AG08395 (cell line): ENCODE measurements at regions not wholly inside any gene's neighbourhood (a gene's known extent, or its start where the extent isn't known, plus 50 kb on each side); places are given as distances from the start of the nearest gene placed in this dataset.
A peak's percentile ranks its signal among the peaks of the same experiment; 100 is the strongest.

Experiments used
- DNase-seq: peaks from one replicate; pipeline ENCODE4 v3.0.0; 2012; ENCODE audit warnings: mixed read lengths, low spot score

- DNase-seq, result no peak
Observed at GRCh38 chr15:101590785-101591184, 61.4 kb downstream of the TM2D3 start.

- DNase-seq, result no peak
Observed at GRCh38 chr15:101583284-101583683, 68.9 kb downstream of the TM2D3 start.

- DNase-seq, result no peak
Observed at GRCh38 chr15:101580431-101580830, 71.8 kb downstream of the TM2D3 start.

- DNase-seq, result no peak
Observed at GRCh38 chr15:101579631-101580163, 72.5 kb downstream of the TM2D3 start.

- peak; percentile 22 for DNase-seq
Observed at GRCh38 chr15:101578443-101578894, 73.7 kb downstream of the TM2D3 start.

- no peak for DNase-seq
Observed at GRCh38 chr15:101573951-101574350, 78.2 kb downstream of the TM2D3 start.

GRCh38 chr15:101570241-101570640, 80.7 kb upstream of the PCSK6 start:
- DNase-seq, result no peak

GRCh38 chr15:101568821-101569555, 79.5 kb upstream of the PCSK6 start:
- no peak for DNase-seq

- DNase-seq, result no peak
Observed at GRCh38 chr15:101568309-101568708, 78.8 kb upstream of the PCSK6 start.

- no peak for DNase-seq
Observed at GRCh38 chr15:101566748-101567488, 77.4 kb upstream of the PCSK6 start.

GRCh38 chr15:101565377-101565776, 75.9 kb upstream of the PCSK6 start:
- DNase-seq, result no peak

- DNase-seq, result no peak
Observed at GRCh38 chr15:101563176-101563796, 73.8 kb upstream of the PCSK6 start.

GRCh38 chr15:101562428-101563059, 73.0 kb upstream of the PCSK6 start:
- DNase-seq, result no peak

- no peak for DNase-seq
Observed at GRCh38 chr15:101561584-101561906, 72.0 kb upstream of the PCSK6 start.

- DNase-seq, result no peak
Observed at GRCh38 chr15:101560722-101561583, 71.4 kb upstream of the PCSK6 start.

GRCh38 chr15:101559952-101560351, 70.4 kb upstream of the PCSK6 start:
- no peak for DNase-seq

- DNase-seq, result no peak
Observed at GRCh38 chr15:101558221-101558941, 68.9 kb upstream of the PCSK6 start.

GRCh38 chr15:101556273-101556672, 66.8 kb upstream of the PCSK6 start:
- no peak for DNase-seq

GRCh38 chr15:101554115-101554915, 64.8 kb upstream of the PCSK6 start:
- DNase-seq, result no peak
